H54 (cell line): ENCODE measurements at regions not wholly inside any gene's neighbourhood (a gene's known extent, or its start where the extent isn't known, plus 50 kb on each side); places are given as distances from the start of the nearest gene placed in this dataset.

Experiments
- DNase-seq: peaks from one replicate; pipeline ENCODE4 v3.0.0; 2011; ENCODE audit warnings: low spot score, mixed read lengths; ENCODE audit not compliant: insufficient read length
- FAIRE-seq: peaks from 3 replicates; lab custom pipeline; 2011; peaks lifted over from hg19 to GRCh38; lab: Jason Lieb, UNC
- POLR2A ChIP-seq: IDR thresholded peaks from 2 replicates; pipeline ENCODE4 v1.6.1; 2011; ENCODE audit warnings: low read depth, mild to moderate bottlenecking, low read length

DNA sequence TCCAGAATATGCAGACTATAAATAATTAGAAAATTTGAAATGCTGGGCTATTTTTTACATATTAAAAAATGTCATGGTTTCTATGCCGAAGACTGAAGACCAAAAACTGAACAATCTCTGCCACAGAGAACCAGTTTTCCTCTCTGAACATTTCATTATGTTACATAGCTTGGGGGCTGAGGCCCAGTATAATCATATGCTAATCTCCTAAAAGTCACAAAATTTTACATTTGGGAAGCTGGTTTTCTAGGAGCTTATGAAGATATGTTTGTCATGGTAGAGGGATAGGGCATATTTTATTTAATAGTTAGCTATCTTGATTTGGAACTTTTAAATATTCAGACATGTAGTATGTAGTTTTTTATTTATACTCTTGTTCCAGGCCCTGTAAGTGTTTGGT lies 167.8 kb downstream of the GPAT3 start:
- no peak for FAIRE-seq
- DNase-seq: no peak
- TF ChIP-seq POLR2A: no peak

DNA sequence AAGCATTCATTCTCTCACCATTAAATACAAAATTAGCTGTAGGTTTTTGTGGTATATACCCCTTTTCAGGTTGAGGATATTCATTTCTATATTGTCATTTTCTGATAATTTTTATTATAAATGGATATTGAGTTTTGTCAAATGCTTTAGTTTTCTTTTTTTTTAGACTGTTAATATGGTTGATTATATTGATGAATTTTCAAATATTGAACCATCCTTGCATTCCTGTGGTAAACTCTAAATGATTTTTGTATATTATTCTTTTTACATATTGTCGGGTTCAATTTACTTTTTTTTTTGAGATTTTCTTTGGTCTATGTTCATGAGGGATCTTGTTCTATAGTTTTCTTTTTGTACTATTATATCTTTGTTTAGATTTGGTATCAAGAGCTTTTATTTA lies 165.1 kb downstream of the GPAT3 start:
- FAIRE-seq: no peak
- TF ChIP-seq POLR2A: no peak
- DNase-seq: no peak

DNA sequence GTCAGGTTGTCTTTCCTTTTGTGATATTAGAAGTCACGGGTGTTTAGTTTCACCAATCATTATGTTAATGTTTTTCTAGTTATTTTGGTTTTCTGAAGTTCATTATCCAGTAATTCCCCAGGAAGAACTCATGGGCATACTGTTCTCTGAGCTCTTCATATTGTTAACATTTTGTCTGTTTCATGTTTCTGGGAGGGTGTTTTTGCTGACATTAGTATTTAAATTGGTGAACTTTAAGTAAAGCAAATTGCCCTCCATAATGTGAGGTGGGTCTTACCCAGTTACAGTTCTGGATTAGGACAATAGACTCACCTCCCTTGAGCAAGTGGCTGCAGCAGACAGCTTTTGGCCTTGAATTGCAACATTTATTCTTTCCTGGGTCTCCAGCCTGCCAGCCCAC lies 163.4 kb downstream of the GPAT3 start:
- FAIRE-seq: no peak
- no peak for TF ChIP-seq POLR2A

DNA sequence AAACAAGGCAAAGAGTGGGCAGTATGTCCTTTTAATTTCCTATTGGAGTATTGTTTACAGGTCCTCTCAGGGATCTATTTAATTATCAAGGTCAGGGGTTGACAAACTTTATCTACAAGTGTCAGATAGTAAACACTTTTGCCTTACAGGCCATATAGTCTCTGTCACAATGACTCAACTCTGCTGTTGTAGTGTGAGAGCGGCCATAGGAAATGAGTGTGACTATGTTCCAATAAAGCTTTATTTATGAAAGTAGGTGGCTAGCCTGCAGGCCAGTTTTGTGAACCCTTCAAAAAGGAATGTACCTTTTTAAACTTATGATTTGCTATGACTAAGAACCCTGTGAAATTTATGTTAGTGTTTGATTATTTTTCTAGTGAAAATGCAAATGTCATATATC lies 156.1 kb downstream of the GPAT3 start:
- no peak for DNase-seq
- FAIRE-seq: peak; percentile 50
- no peak for TF ChIP-seq POLR2A

More for the DNA sequence above, 163.4 kb downstream of the GPAT3 start:
- no peak for DNase-seq

DNA sequence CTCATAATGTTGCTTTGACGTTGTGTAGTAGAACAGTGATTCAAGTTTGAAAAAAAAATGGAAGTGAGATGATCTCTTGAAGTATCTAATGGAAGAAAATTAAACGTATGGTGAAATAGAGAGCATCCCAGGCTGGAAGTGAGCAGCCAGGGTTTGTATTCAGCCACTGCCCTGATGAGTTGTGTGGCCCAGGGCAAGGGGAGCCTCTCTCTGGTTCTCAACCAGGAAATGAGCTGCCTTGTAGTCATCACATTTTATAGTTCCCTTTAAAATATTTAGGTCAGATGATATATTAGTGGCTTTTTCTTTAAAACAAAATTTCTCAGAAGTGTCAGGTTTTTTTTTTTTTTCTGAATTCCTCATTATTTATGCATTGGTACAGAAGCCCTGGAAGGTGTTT lies 150.3 kb downstream of the GPAT3 start:
- FAIRE-seq: peak; percentile 20
- TF ChIP-seq POLR2A: no peak
- peak; percentile 4 for DNase-seq

DNA sequence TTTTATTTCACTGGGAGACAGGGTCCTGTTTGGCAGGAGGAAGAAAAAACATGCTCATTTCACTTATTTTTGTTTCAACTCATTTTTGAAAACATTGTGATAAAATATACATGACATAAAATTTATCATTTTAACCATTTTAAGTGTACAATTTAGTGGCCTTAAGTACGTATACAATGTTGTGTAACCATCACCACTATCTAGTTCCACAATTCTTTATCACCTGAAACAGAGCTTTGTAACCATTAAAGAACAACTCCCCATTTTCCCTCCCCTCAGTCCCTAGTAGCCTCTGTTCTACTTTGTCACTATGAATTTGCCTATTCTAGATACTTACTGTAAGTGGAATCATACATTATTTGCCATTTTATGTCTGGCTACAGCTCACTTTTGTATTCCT lies 143.8 kb downstream of the GPAT3 start:
- no peak for TF ChIP-seq POLR2A
- FAIRE-seq (no peak), DNase-seq (no peak)

DNA sequence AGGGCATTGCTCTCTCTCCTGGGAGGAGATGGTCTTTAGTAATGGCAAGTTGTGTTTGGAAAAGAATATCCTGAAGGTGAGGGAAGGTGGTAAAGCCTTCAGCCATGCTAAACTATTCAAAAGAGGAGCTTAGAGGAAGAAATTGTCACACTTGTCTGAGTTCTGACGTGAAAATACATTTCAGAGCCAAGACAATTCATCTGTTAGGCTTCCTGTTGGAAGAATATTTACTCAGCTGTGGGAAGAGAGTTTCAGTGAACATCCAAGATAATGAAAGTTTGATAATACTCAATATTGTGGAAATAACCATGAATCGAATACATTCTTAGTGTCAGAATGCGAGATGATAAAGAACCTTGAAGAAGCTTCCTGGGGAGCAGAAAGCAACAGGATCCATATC lies 143.3 kb downstream of the GPAT3 start:
- no peak for TF ChIP-seq POLR2A
- FAIRE-seq (no peak), DNase-seq (no peak)

DNA sequence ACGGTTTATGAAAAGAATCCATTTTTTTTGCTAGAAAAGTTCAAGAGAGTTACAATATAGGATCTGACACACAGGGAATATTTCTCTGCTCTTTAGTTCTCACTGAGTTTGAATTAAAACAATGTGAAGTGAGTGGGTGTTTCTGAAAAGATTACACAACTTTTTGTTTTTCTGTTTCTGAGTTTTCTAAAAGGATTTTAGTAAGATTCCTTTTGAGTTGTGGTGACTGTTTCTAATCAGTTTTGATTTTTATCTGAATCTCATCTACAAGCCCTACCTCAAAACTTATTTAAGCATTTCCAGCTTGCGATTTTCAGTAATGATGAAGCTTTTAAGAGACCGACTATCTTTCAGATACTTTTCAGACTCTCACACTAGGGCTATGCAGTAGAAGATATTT lies 141.7 kb downstream of the GPAT3 start:
- DNase-seq (no peak), FAIRE-seq (no peak)
- TF ChIP-seq POLR2A: no peak

DNA sequence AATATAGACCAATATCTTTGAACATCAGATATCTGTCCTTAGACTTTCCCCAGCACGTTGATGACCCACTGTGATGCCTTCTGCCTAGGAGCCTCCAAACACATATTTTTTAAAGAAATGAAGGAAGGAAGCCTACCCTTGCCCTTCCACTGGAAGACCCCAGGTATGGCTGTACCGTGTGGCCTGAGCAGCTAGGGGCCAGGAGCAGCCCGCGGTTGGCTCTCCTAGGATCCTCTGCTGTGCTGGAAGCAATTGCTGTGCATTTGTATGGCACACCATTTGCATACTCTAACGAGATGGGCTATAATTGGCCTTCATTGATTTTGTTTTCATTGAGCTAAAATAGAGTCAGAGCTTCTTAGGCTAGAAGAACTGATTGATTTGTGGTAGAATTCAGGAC lies 128.8 kb downstream of the GPAT3 start:
- DNase-seq (no peak), FAIRE-seq (no peak)
- no peak for TF ChIP-seq POLR2A

DNA sequence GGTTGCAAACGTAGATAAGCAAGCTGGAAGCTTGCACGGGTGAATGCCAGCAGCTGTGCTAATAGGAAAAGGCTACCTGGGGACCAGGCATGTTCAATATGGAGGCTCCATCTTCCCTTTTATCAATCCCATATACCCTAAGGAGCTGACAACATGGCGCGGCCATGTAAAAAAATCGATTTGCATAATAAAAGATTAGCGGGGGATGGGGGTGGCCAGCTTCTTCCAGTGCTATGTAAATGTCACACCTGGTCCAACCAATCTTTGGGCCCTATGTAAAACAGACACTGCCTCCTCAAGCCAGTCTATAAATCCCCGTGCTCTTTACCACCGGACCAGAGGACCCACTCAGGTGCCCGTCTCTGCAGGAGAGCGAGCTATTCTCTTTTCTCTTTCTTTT lies 128.2 kb downstream of the GPAT3 start:
- no peak for TF ChIP-seq POLR2A
- no peak for FAIRE-seq
- DNase-seq: no peak

DNA sequence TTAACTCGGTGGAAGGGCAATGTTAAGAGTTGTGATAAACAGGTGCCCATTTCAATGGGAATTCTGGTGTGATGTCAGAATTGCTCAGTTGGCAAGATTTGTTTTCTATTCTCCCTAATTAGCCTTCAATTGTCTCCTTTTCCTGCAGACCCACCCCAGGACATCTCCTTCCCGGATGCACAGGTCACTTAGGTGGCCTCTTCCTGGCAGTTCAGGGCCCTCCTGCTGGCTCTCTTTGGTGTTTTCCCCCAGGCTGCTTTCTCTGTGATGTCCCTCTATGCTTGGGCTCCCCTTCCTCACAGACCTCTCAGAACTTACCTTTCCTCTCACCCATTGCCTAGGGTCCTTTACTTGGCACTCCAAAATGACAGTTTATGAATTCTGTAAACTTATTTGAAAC lies 126.3 kb downstream of the GPAT3 start:
- TF ChIP-seq POLR2A: no peak
- no peak for DNase-seq
- FAIRE-seq: no peak

DNA sequence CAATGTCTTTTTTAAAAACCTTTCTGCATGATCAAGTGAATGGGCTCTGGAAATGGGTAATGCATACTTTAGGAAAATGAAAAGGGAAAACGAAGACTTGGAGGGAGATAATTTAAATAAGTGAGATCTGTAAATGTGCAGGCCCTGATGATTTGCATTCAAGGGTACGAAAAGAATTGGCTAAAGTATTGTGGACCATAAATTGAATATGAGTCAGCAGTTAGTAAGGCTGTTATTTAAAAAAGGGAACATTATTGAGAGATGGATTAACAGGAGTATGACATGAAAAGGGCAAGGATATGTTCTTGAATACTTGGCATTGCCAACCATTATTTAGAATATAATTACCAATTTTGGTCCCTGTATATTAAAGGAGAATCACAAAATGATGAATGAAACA lies 125.5 kb downstream of the GPAT3 start:
- TF ChIP-seq POLR2A: no peak
- FAIRE-seq (no peak), DNase-seq (no peak)

DNA sequence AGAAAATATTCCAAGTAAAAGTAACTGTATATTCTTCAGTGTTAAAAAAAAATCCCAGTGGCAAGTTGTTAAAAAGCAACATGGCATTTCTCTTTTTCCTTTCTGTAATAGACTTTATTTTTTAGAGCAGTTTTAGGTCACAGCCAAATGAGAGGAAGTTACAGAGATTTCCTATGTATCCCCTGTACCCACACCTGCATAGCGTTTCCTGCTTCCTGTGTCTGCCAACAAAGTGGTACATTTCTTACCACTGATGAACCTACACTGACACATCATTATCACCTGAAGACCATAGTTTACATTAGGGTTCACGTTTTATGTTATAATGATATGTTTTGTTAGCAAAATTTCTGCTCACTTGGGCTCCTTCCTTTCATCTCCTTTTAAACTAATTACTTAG lies 124.7 kb downstream of the GPAT3 start:
- TF ChIP-seq POLR2A: no peak
- FAIRE-seq (no peak), DNase-seq (no peak)

DNA sequence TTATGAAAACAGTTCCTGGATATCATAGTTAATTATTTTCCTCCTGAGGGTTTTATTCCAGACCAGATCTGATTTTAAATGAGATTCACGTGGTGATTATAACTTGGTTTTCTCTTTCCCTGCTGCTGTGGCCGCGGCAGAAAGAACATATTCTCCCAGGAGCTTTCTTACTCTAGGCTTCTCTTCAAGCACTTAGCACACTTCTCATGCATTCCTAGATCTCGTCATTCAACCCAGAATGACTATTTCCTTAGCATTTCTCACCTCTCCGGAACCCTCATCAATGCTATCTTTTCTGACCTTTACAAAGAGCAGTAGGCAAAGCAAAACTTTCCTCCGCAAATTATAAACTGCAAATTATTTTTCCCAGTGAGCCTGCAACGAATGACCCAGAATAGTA lies 122.9 kb downstream of the GPAT3 start:
- no peak for TF ChIP-seq POLR2A
- DNase-seq (no peak), FAIRE-seq (no peak)

DNA sequence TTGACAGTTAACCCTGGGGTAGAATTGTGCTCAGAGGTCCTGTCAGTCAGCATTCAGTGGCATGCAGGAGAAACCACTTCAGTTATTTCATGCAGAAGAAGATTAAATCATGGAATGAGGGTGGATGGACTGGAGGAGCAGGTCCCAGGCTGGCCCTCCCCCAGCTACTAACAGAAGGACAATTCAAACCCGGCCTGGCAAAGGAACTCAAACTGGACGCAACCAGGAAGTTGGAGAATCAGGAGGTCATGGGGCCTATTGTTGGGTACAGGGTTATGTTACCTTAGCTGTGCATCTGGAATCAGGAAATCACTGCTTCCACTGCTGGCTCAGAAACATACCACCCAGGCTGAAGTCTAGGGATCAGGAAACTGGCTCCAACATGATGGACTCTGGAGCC lies 121.4 kb downstream of the GPAT3 start:
- FAIRE-seq (no peak), DNase-seq (no peak)
- TF ChIP-seq POLR2A: no peak
